GM12873 (cell line): ENCODE measurements at regions not wholly inside any gene's neighbourhood (a gene's known extent, or its start where the extent isn't known, plus 50 kb on each side); places are given as distances from the start of the nearest gene placed in this dataset.

ENCODE experiments used
- CTCF ChIP-seq: IDR thresholded peaks from 2 replicates; pipeline ENCODE4 v1.5.1; 2012; ENCODE audit warnings: low read depth, mild to moderate bottlenecking, moderate library complexity, low read length, control low read depth; ENCODE audit not compliant: insufficient read depth; ENCODE audit errors: missing control alignments

GRCh38 chr1:168826269-168826668 is 97.3 kb upstream of the DPT start:
- TF ChIP-seq CTCF, result no peak

- TF ChIP-seq CTCF, result no peak
Measured at GRCh38 chr1:168827557-168827956, 98.6 kb upstream of the DPT start.

GRCh38 chr1:168829876-168830275 is 100.9 kb upstream of the DPT start:
- no peak for TF ChIP-seq CTCF

- no peak for TF ChIP-seq CTCF
Measured at GRCh38 chr1:168830562-168830961, 101.6 kb upstream of the DPT start.

GRCh38 chr1:168832661-168833060 is 103.7 kb upstream of the DPT start:
- no peak for TF ChIP-seq CTCF

- no peak for TF ChIP-seq CTCF
Measured at GRCh38 chr1:168833362-168833761, 104.4 kb upstream of the DPT start.

- no peak for TF ChIP-seq CTCF
Measured at GRCh38 chr1:168833801-168834224, 104.8 kb upstream of the DPT start.
